HUES48 (cell line): ENCODE measurements at regions not wholly inside any gene's neighbourhood (a gene's known extent, or its start where the extent isn't known, plus 50 kb on each side); places are given as distances from the start of the nearest gene placed in this dataset.

Experiments used
- H3K27ac ChIP-seq: one replicate; pipeline ENCODE4 v1.7.0; 2013; ENCODE audit warnings: low read depth, low read length, inconsistent platforms
- H3K27me3 ChIP-seq: 2 replicates; pipeline ENCODE4 v1.6.1; 2013; ENCODE audit warnings: mild to moderate bottlenecking, low read length; ENCODE audit not compliant: control insufficient read depth, insufficient read depth
- H3K36me3 ChIP-seq: 2 replicates; pipeline ENCODE4 v1.6.1; 2013; ENCODE audit warnings: low read length; ENCODE audit not compliant: control insufficient read depth, insufficient read depth
- H3K4me1 ChIP-seq: 2 replicates; pipeline ENCODE4 v1.6.1; 2013; ENCODE audit warnings: mild to moderate bottlenecking, low read length; ENCODE audit not compliant: control insufficient read depth, insufficient read depth
- H3K4me3 ChIP-seq: 2 replicates; pipeline ENCODE4 v1.5.1; 2013; ENCODE audit warnings: mild to moderate bottlenecking, low read depth, low read length
- H3K9ac ChIP-seq: 2 replicates; pipeline ENCODE4 v1.6.1; 2013; ENCODE audit warnings: mild to moderate bottlenecking, low read depth, low read length, moderate library complexity
- H3K9me3 ChIP-seq: 2 replicates; pipeline ENCODE4 v1.6.1; 2013; ENCODE audit warnings: low read length; ENCODE audit not compliant: control insufficient read depth, insufficient read depth

GRCh38 chr2:59988341-59988740 lies 565.1 kb downstream of the BCL11A start:
- no peak overlapping the region for H3K9ac ChIP-seq
- no peaks in the 10 kb centered on the region for H3K36me3 ChIP-seq
- H3K4me1 ChIP-seq: 0 out of 2 replicates have a peak, but pooled peaks cover 6% of the 10 kb centered on the region
- H3K27me3 ChIP-seq: no peaks in the 10 kb centered on the region
- no peaks in the 10 kb centered on the region for H3K9me3 ChIP-seq
- no peak overlapping the region for H3K4me3 ChIP-seq
- H3K27ac ChIP-seq: no peak overlapping the region

- no peak overlapping the region for H3K9ac ChIP-seq
- no peak overlapping the region for H3K27ac ChIP-seq
- H3K27me3 ChIP-seq: no peaks in the 10 kb centered on the region
- H3K4me3 ChIP-seq: no peak overlapping the region
- no peaks in the 10 kb centered on the region for H3K9me3 ChIP-seq
- H3K36me3 ChIP-seq: no peaks in the 10 kb centered on the region
- 0 out of 2 replicates have a peak, but pooled peaks cover 9% of the 10 kb centered on the region for H3K4me1 ChIP-seq
Observed at GRCh38 chr2:59986511-59986910, 566.9 kb downstream of the BCL11A start.

DNA sequence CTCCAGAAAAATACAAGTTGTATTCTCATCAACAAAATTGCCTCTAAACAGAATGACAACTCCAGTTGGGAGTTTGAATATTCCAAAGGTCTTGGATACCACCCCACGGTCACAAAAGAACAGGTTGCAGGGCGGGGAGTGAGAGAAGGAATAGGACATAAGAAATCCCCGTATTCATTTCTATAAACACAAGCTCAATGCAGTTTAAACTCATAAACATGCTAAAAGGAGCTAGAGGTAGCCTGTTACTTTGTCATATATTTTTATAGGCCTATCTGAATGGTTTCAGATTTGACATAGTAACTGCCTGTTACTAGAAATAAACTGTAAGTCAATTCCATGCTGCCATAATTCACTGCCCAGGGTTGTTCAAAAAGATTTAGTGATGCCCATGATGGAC lies 567.5 kb downstream of the BCL11A start:
- no peak overlapping the region for H3K27ac ChIP-seq
- no peaks in the 10 kb centered on the region for H3K27me3 ChIP-seq
- H3K9ac ChIP-seq: no peak overlapping the region
- no peaks in the 10 kb centered on the region for H3K9me3 ChIP-seq
- no peaks in the 10 kb centered on the region for H3K36me3 ChIP-seq
- H3K4me1 ChIP-seq: 0 out of 2 replicates have a peak, but pooled peaks cover 9% of the 10 kb centered on the region
- no peak overlapping the region for H3K4me3 ChIP-seq

- no peaks in the 10 kb centered on the region for H3K27me3 ChIP-seq
- no peak overlapping the region for H3K9ac ChIP-seq
- H3K27ac ChIP-seq: no peak overlapping the region
- no peaks in the 10 kb centered on the region for H3K36me3 ChIP-seq
- H3K4me3 ChIP-seq: no peak overlapping the region
- H3K4me1 ChIP-seq: peaks cover 7% of the 10 kb centered on the region
- no peaks in the 10 kb centered on the region for H3K9me3 ChIP-seq
Observed at GRCh38 chr2:59974051-59974766, 579.2 kb downstream of the BCL11A start.

- Histone ChIP-seq H3K4me1 (no peaks in the 10 kb centered on the region), H3K27me3 (no peaks in the 10 kb centered on the region)
Observed at GRCh38 chr2:59969161-59969560, 584.3 kb downstream of the BCL11A start.

GRCh38 chr2:59968441-59968840 lies 585.0 kb downstream of the BCL11A start:
- no peak overlapping the region for H3K9ac ChIP-seq
- no peaks in the 10 kb centered on the region for H3K9me3 ChIP-seq
- H3K27ac ChIP-seq: no peak overlapping the region
- H3K4me3 ChIP-seq: no peak overlapping the region
- H3K27me3 ChIP-seq: no peaks in the 10 kb centered on the region
- no peaks in the 10 kb centered on the region for H3K36me3 ChIP-seq
- H3K4me1 ChIP-seq: no peaks in the 10 kb centered on the region

More at GRCh38 chr2:59969161-59969560, 584.3 kb downstream of the BCL11A start:
- Histone ChIP-seq H3K9me3 (no peaks in the 10 kb centered on the region), H3K4me3 (no peak overlapping the region), H3K36me3 (no peaks in the 10 kb centered on the region), H3K9ac (no peak overlapping the region), H3K27ac (no peak overlapping the region)

DNA sequence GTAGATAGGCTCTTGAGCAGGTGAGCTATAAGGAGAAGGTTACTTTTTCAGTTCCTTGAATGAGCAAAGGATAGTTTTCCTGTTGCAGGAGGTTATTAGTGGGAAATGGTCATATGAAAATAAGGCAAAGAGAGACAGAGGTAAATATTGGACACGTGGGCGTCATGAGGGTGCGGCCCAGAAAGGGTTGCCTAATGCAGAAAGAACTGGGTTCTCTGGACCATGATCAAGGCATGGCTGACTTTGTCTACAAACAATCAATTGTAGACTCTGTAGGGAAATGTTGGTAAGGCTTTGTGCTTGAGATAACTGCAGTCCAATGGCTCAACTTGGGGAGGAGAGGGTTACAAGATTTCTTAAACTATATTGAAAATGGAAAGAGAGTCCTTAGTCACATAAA lies 585.8 kb downstream of the BCL11A start:
- Histone ChIP-seq H3K4me3 (no peak overlapping the region), H3K36me3 (no peaks in the 10 kb centered on the region), H3K9ac (no peak overlapping the region), H3K27ac (no peak overlapping the region), H3K27me3 (no peaks in the 10 kb centered on the region), H3K9me3 (no peaks in the 10 kb centered on the region), H3K4me1 (no peaks in the 10 kb centered on the region)

DNA sequence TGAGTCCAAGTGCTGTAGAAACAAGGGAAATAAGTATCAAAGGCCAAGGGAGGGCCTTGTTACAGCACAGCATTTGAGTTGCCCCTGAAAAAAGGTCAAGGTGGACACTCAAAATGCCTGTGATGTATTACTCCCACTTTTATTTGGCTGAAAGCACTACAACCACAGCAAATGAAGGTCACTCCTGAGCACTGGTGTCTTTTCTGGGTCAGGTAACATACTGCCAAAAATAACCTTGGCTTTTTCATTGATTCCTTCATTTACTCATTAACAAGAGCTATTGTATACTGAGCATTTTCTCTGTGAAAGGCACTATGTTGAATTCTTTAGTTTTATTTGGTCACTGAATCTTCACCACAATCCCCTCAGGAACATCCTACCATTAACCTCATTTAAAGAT lies 590.3 kb downstream of the BCL11A start:
- Histone ChIP-seq H3K9me3 (no peaks in the 10 kb centered on the region), H3K4me1 (peaks cover 20% of the 10 kb centered on the region), H3K27ac (no peak overlapping the region), H3K4me3 (no peak overlapping the region), H3K9ac (no peak overlapping the region), H3K36me3 (no peaks in the 10 kb centered on the region), H3K27me3 (no peaks in the 10 kb centered on the region)

GRCh38 chr2:59961746-59962145 lies 591.7 kb downstream of the BCL11A start:
- Histone ChIP-seq H3K27ac (no peak overlapping the region), H3K27me3 (no peaks in the 10 kb centered on the region), H3K4me3 (no peak overlapping the region), H3K9ac (no peak overlapping the region), H3K36me3 (no peaks in the 10 kb centered on the region), H3K4me1 (peaks cover 20% of the 10 kb centered on the region), H3K9me3 (no peaks in the 10 kb centered on the region)

GRCh38 chr2:59959944-59960343 lies 593.5 kb downstream of the BCL11A start:
- Histone ChIP-seq H3K9me3 (no peaks in the 10 kb centered on the region), H3K4me3 (no peak overlapping the region), H3K4me1 (peaks cover 20% of the 10 kb centered on the region), H3K9ac (no peak overlapping the region), H3K27me3 (no peaks in the 10 kb centered on the region), H3K36me3 (no peaks in the 10 kb centered on the region), H3K27ac (no peak overlapping the region)

DNA sequence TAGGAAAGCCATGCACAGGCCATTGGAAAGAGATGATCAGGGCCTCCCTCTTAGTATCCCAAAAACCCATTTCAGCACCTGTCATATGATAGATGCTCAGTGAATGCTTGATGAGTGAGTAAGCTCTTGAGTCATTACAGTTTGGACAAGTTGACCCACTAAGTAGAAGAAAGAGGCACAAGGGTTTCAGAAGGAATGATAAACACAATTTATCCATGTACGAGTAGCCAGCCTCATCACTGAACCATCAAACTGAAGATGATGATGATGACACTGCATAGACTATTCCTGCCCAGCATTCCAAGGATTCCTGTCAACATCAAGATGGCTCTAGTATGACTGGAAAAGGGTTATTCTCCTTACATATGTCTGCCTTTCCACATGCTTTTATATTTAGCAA lies 596.0 kb downstream of the BCL11A start:
- H3K9ac ChIP-seq: no peak overlapping the region
- H3K36me3 ChIP-seq: no peaks in the 10 kb centered on the region
- H3K27ac ChIP-seq: no peak overlapping the region
- H3K4me3 ChIP-seq: no peak overlapping the region
- H3K27me3 ChIP-seq: no peaks in the 10 kb centered on the region
- peaks cover 20% of the 10 kb centered on the region for H3K4me1 ChIP-seq
- H3K9me3 ChIP-seq: no peaks in the 10 kb centered on the region
